ENCODE measurements at regions not wholly inside any gene's neighbourhood (a gene's known extent, or its start where the extent isn't known, plus 50 kb on each side); places are given as distances from the start of the nearest gene placed in this dataset.

- 63% methylated on average over 5 of the region's 5 CpGs for WGBS, 2 donors
- no peaks in the 10 kb centered on the region for H3K27me3 ChIP-seq
- H3K9me3 ChIP-seq: no peaks in the 10 kb centered on the region
- no peak for TF ChIP-seq POLR2A (IDR thresholded peaks at IDR 0.05)
- TF ChIP-seq CTCF (IDR thresholded peaks at IDR 0.05): no peak
- no peaks in the 10 kb centered on the region for H3K36me3 ChIP-seq
- H3K4me3 ChIP-seq (replicated peaks in 1 of 3): no peak overlapping the region
- peak overlapping the region in 2 of 3 donors; percentile 35 to 57 for H3K27ac ChIP-seq
- H3K4me1 ChIP-seq: peaks cover 13 to 23% of the 10 kb centered on the region in 2 donors
- DNase-seq: no peak
- intact Hi-C loops (cut with DNase I): no loop called here
Observed at GRCh38 chr21:17370916-17371315, 141.9 kb upstream of the CXADR start.

- no peaks in the 10 kb centered on the region for H3K27me3 ChIP-seq
- no peak for DNase-seq
- intact Hi-C loops (cut with DNase I): no loop called here
- H3K9me3 ChIP-seq: no peaks in the 10 kb centered on the region
- H3K4me1 ChIP-seq: peaks cover 13 to 23% of the 10 kb centered on the region in 2 donors
- TF ChIP-seq POLR2A (IDR thresholded peaks at IDR 0.05) (no peak), CTCF (IDR thresholded peaks at IDR 0.05) (no peak)
- peak overlapping the region in 2 of 3 donors; percentile 35 to 57 for H3K27ac ChIP-seq
- no peak overlapping the region for H3K4me3 ChIP-seq (replicated peaks in 1 of 3)
- H3K36me3 ChIP-seq: no peaks in the 10 kb centered on the region
- 11 to 13% methylated on average over 1 of the region's 1 CpG for WGBS, 2 donors
Observed at GRCh38 chr21:17371450-17371849, 141.4 kb upstream of the CXADR start.

- Histone ChIP-seq H3K27ac (peak overlapping the region in 2 of 3 donors; percentile 23 to 35), H3K27me3 (no peaks in the 10 kb centered on the region), H3K4me1 (peaks cover 13 to 23% of the 10 kb centered on the region in 2 donors), H3K9me3 (no peaks in the 10 kb centered on the region), H3K4me3 (replicated peaks in 1 of 3) (no peak overlapping the region), H3K36me3 (no peaks in the 10 kb centered on the region)
- DNase-seq: no peak
- WGBS, 2 donors: 35 to 36% methylated on average over 2 of the region's 2 CpGs
- TF ChIP-seq CTCF (IDR thresholded peaks at IDR 0.05): no peak
- intact Hi-C loops (cut with DNase I): no loop called here
Observed at GRCh38 chr21:17372200-17372599, 140.6 kb upstream of the CXADR start.

GRCh38 chr21:17386498-17386897 lies 126.3 kb upstream of the CXADR start:
- WGBS, 2 donors: 36 to 39% methylated on average over 2 of the region's 2 CpGs

More at GRCh38 chr21:17386498-17386897, 126.3 kb upstream of the CXADR start:
- no peaks in the 10 kb centered on the region for H3K36me3 ChIP-seq
- no peaks in the 10 kb centered on the region for H3K4me1 ChIP-seq
- intact Hi-C loops (cut with DNase I): loop anchor here (5.0 to 10.0 kb wide), 2 partner anchors 168 to 196 kb away; no protein-coding TSS in a partner anchor
- no peak for DNase-seq
- no peak for TF ChIP-seq CTCF (IDR thresholded peaks at IDR 0.05)
- TF ChIP-seq POLR2A (IDR thresholded peaks at IDR 0.05): no peak
- H3K9me3 ChIP-seq: no peaks in the 10 kb centered on the region
- H3K4me3 ChIP-seq (replicated peaks in 1 of 3): no peak overlapping the region
- no peak overlapping the region for H3K27ac ChIP-seq
- no peaks in the 10 kb centered on the region for H3K27me3 ChIP-seq
